H9 (cell line): ENCODE measurements at regions not wholly inside any gene's neighbourhood (a gene's known extent, or its start where the extent isn't known, plus 50 kb on each side); places are given as distances from the start of the nearest gene placed in this dataset.

Experiments
- DNase-seq: peaks from one replicate; pipeline ENCODE4 v3.0.0-alpha.2; 2017
- H2AFZ ChIP-seq: one replicate; pipeline ENCODE4 v1.6.1; 2013; ENCODE audit warnings: mild to moderate bottlenecking, low read length, control low read depth, moderate library complexity
- H2AK5ac ChIP-seq: 2 replicates; pipeline ENCODE4 v1.6.1; 2013; ENCODE audit warnings: low read length, control low read depth, mixed read lengths; ENCODE audit not compliant: insufficient read length
- H2BK120ac ChIP-seq: one replicate; pipeline ENCODE4 v1.6.1; 2013; ENCODE audit warnings: low read depth, mild to moderate bottlenecking, low read length, control low read depth, inconsistent platforms; ENCODE audit not compliant: poor library complexity, severe bottlenecking
- H2BK12ac ChIP-seq: 2 replicates; pipeline ENCODE4 v1.6.1; 2013; ENCODE audit warnings: low read length, control low read depth, mixed read lengths, low read depth; ENCODE audit not compliant: insufficient read length
- H2BK15ac ChIP-seq: 2 replicates; pipeline ENCODE4 v1.6.1; 2013; ENCODE audit warnings: low read depth, low read length, control low read depth
- H2BK20ac ChIP-seq: one replicate; pipeline ENCODE4 v1.6.1; 2013; ENCODE audit warnings: low read depth, mild to moderate bottlenecking, low read length, control low read depth, inconsistent platforms; ENCODE audit not compliant: poor library complexity, severe bottlenecking
- H2BK5ac ChIP-seq: 2 replicates; pipeline ENCODE4 v1.6.1; 2013; ENCODE audit warnings: low read length, control low read depth, mixed read lengths; ENCODE audit not compliant: insufficient read length
- H3K14ac ChIP-seq: 2 replicates; pipeline ENCODE4 v1.6.1; 2013; ENCODE audit warnings: low read length, control low read depth; ENCODE audit not compliant: insufficient read depth
- H3K18ac ChIP-seq: 2 replicates; pipeline ENCODE4 v1.6.1; 2013; ENCODE audit warnings: low read depth, mild to moderate bottlenecking, mixed read lengths, low read length, control low read depth; ENCODE audit not compliant: insufficient read length
- H3K23ac ChIP-seq: 2 replicates; pipeline ENCODE4 v1.6.1; 2013; ENCODE audit warnings: low read length, control low read depth, mixed read lengths, low read depth; ENCODE audit not compliant: insufficient read length
- H3K23me2 ChIP-seq: 2 replicates; pipeline ENCODE4 v1.6.1; 2013; ENCODE audit warnings: low read depth, mild to moderate bottlenecking, mixed read lengths, low read length, control low read depth; ENCODE audit not compliant: insufficient read length, poor library complexity, severe bottlenecking
- H3K27ac ChIP-seq: 2 replicates; pipeline ENCODE4 v1.5.1; 2013; ENCODE audit warnings: low read length, control low read depth, mixed read lengths, low read depth; ENCODE audit not compliant: insufficient read length
- H3K27me3 ChIP-seq: 2 replicates; pipeline ENCODE4 v1.6.1; 2013; ENCODE audit warnings: low read length, control low read depth, inconsistent platforms; ENCODE audit not compliant: insufficient read depth
- H3K4ac ChIP-seq: 2 replicates; pipeline ENCODE4 v1.6.1; 2013; ENCODE audit warnings: low read depth, mild to moderate bottlenecking, control low read depth, inconsistent platforms, low read length, moderate library complexity
- H3K4me1 ChIP-seq: 2 replicates; pipeline ENCODE4 v1.6.1; 2013; ENCODE audit warnings: low read length, control low read depth, inconsistent platforms; ENCODE audit not compliant: insufficient read depth
- H3K4me2 ChIP-seq: 2 replicates; pipeline ENCODE4 v1.6.1; 2013; ENCODE audit warnings: low read length, control low read depth, mixed read lengths; ENCODE audit not compliant: insufficient read length, insufficient read depth
- H3K56ac ChIP-seq: 2 replicates; pipeline ENCODE4 v1.6.1; 2013; ENCODE audit warnings: low read depth, mild to moderate bottlenecking, mixed read lengths, low read length, control low read depth; ENCODE audit not compliant: insufficient read length
- H3K79me1 ChIP-seq: 2 replicates; pipeline ENCODE4 v1.6.1; 2013; ENCODE audit warnings: low read depth, mild to moderate bottlenecking, moderate library complexity, low read length, control low read depth, inconsistent platforms; ENCODE audit not compliant: insufficient read depth, poor library complexity, severe bottlenecking
- H3K79me2 ChIP-seq: 2 replicates; pipeline ENCODE4 v1.6.1; 2013; ENCODE audit warnings: low read length, control low read depth, inconsistent platforms; ENCODE audit not compliant: insufficient read depth
- H3K9ac ChIP-seq: 2 replicates; pipeline ENCODE4 v1.6.1; 2013; ENCODE audit warnings: low read length, control low read depth, mixed read lengths; ENCODE audit not compliant: insufficient read length; ENCODE audit errors: extremely low read depth
- H3K9me3 ChIP-seq: one replicate; pipeline ENCODE4 v1.6.1; 2013; ENCODE audit warnings: low read depth, low read length, inconsistent platforms; ENCODE audit not compliant: control insufficient read depth
- H3T11ph ChIP-seq: one replicate; pipeline ENCODE4 v1.6.1; 2013; ENCODE audit warnings: mild to moderate bottlenecking, low read length, control low read depth, inconsistent platforms
- H4K20me1 ChIP-seq: one replicate; pipeline ENCODE4 v1.6.1; 2013; ENCODE audit not compliant: control insufficient read depth, insufficient read length, insufficient read depth
- H4K5ac ChIP-seq: 2 replicates; pipeline ENCODE4 v1.6.1; 2013; ENCODE audit warnings: low read depth, mild to moderate bottlenecking, mixed read lengths, low read length, control low read depth; ENCODE audit not compliant: insufficient read length
- H4K8ac ChIP-seq: replicated peaks from 2 replicates; pipeline ENCODE4 v1.6.1; 2013; ENCODE audit warnings: low read length, control low read depth, mixed read lengths, low read depth; ENCODE audit not compliant: insufficient read length
- H4K91ac ChIP-seq: 2 replicates; pipeline ENCODE4 v1.6.1; 2013; ENCODE audit warnings: low read depth, mild to moderate bottlenecking, moderate library complexity, mixed read lengths, low read length, control low read depth; ENCODE audit not compliant: insufficient read length
- H3K27ac Mint-ChIP-seq, 3 experiments: 2 replicates in 2 of 3; 3 replicates in 1 of 3; pipeline ENCODE4 v1.8.0; 2020 to 2021; ENCODE audit warnings: mixed read lengths in 3 of 3, mild to moderate bottlenecking in 1 of 3, moderate library complexity in 1 of 3
- H3K27me3 Mint-ChIP-seq: 2 replicates; pipeline ENCODE4 v1.8.0; 2021; ENCODE audit warnings: low read depth, mild to moderate bottlenecking, moderate library complexity, mixed read lengths
- H3K36me3 Mint-ChIP-seq, 3 experiments: 2 replicates in 2 of 3; 3 replicates in 1 of 3; pipeline ENCODE4 v1.8.0; 2020 to 2021; ENCODE audit warnings: low read depth in 3 of 3, mixed read lengths in 3 of 3; ENCODE audit not compliant: insufficient read depth in 1 of 3
- H3K4me1 Mint-ChIP-seq, 2 experiments: 2 replicates each; pipeline ENCODE4 v1.8.0; 2020; ENCODE audit warnings: mixed read lengths in 2 of 2
- H3K4me3 Mint-ChIP-seq, 2 experiments: 2 replicates in 1 of 2; 3 replicates in 1 of 2; pipeline ENCODE4 v1.8.0; 2020 to 2021; ENCODE audit warnings: mild to moderate bottlenecking in 2 of 2, mixed read lengths in 2 of 2, moderate library complexity in 1 of 2
- H3K9me3 Mint-ChIP-seq, 2 experiments: 2 replicates in 1 of 2; 3 replicates in 1 of 2; pipeline ENCODE4 v1.8.0; 2020; ENCODE audit warnings: mild to moderate bottlenecking in 2 of 2, mixed read lengths in 2 of 2, moderate library complexity in 1 of 2
- CTCF ChIP-seq: fragments of 200-600 bp; sonication (generic); conservative IDR thresholded peaks from 3 replicates; pipeline ENCODE4 v1.8.0; 2021; ENCODE audit warnings: antibody characterized with exemption, mild to moderate bottlenecking
- WGBS: extraction: QIAGEN DNeasy Blood & Tissue Kit; methylation state at CpG from one replicate; pipeline ENCODE4 v1.1.7; 2013; ENCODE audit warnings: missing lambda C conversion rate, low lambda C conversion rate, mixed read lengths; ENCODE audit not compliant: insufficient read length; ENCODE audit errors: extremely low coverage; 5-methylcytosine and 5-hydroxymethylcytosine counted together

- H3K27ac Mint-ChIP-seq: no peak overlapping the region
- Histone ChIP-seq H3K4ac (no peak overlapping the region), H4K5ac (no peak overlapping the region), H3K4me2 (no peak overlapping the region), H3K18ac (no peak overlapping the region), H3K23me2 (no peaks in the 10 kb centered on the region), H2AK5ac (no peak overlapping the region), H4K20me1 (no peaks in the 10 kb centered on the region), H3K79me1 (no peaks in the 10 kb centered on the region), H2BK15ac (no peak overlapping the region), H3K56ac (no peak overlapping the region), H2BK5ac (no peak overlapping the region), H3K79me2 (no peaks in the 10 kb centered on the region), H2BK20ac (no peak overlapping the region), H2BK120ac (no peak overlapping the region), H3K14ac (no peak overlapping the region), H3K4me1 (no peaks in the 10 kb centered on the region), H2AFZ (no peak overlapping the region), H3T11ph (no peak overlapping the region), H3K9ac (no peak overlapping the region), H3K27me3 (no peaks in the 10 kb centered on the region), H2BK12ac (no peak overlapping the region), H4K91ac (no peak overlapping the region), H4K8ac (no peak overlapping the region), H3K9me3 (no peaks in the 10 kb centered on the region), H3K27ac (no peak overlapping the region), H3K23ac (no peak overlapping the region)
- H3K4me3 Mint-ChIP-seq: no peak overlapping the region
- TF ChIP-seq CTCF: no peak
- H3K36me3 Mint-ChIP-seq: peaks cover 0 to 4% (median 0%) of the 10 kb centered on the region in 3 experiments; a peak in 3 of 7 replicates
- H3K9me3 Mint-ChIP-seq: peaks cover 0 to 1% of the 10 kb centered on the region in 2 experiments; a peak in 4 of 5 replicates
- WGBS: no CpG with 5 or more reads among the region's 11 CpGs
- no peaks in the 10 kb centered on the region; the same call in 1 of the 2 replicates for H3K27me3 Mint-ChIP-seq
- peaks cover 16 to 24% of the 10 kb centered on the region in 2 experiments for H3K4me1 Mint-ChIP-seq
- DNase-seq: no peak
Measured at GRCh38 chr1:94678202-94678848, 136.8 kb upstream of the F3 start.
